CD4-positive, alpha-beta T cell treated with Interleukin-10 for 1 hour (primary cell): ENCODE measurements at regions not wholly inside any gene's neighbourhood (a gene's known extent, or its start where the extent isn't known, plus 50 kb on each side); places are given as distances from the start of the nearest gene placed in this dataset.

ENCODE experiments used
- DNase-seq: peaks from one replicate; pipeline ENCODE4 v3.0.0-alpha.2; 2020

GRCh38 chr5:96595300-96596090 is 66.7 kb upstream of the CAST start:
- peak; percentile 42 for DNase-seq

DNA sequence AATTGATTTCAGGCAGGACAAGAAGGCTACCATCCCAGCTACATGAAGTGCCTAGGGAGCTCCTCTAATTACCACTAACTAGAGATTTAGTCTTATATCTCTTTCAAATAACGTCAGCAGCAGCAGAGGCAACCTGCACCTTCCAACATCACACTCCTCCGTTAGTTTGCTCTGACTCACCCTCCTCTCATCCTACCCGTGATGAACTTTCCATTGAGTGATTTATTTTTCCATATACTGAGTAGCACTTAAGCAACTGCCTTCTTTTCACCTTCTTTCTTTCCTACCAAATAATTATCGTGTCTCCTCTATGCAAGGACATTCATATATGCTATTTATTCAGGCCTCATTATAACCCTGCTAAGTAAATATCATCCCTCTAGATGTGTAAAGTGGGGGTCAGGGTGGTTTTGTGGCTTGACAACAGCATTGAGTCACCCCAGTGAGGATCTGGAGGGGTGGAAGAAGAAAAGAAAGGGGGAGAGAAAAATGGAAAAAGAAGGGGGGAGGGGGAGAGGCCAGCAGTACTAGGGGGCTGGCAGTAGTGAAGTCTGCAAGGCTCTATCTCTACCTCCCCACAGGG is 64.6 kb upstream of the CAST start:
- no peak for DNase-seq

- DNase-seq: no peak
Measured at GRCh38 chr5:96601200-96601599, 61.0 kb upstream of the CAST start.

GRCh38 chr5:96601715-96602244 is 60.4 kb upstream of the CAST start:
- peak; percentile 78 for DNase-seq

GRCh38 chr5:96602776-96603175 is 59.4 kb upstream of the CAST start:
- DNase-seq: no peak

- DNase-seq: no peak
Measured at GRCh38 chr5:96605144-96605837, 56.9 kb upstream of the CAST start.

DNA sequence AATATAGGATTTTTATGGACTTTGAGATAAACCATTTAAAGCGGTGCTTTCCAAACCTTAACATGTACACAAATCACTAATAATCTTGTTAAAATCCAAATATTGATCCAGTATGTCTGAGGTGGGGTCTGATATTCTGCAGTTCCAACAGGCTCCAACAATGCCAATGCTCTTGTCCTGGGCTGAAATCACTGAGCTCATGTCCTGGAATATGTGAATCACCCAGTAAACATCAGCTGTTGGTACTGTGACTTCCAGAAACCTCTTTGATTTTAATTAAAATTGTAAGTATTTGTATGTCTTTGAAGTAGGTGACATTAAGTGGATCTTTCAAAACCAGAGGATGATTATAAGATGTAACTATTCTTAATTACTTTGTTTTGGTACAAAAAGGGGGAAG is 52.8 kb upstream of the CAST start:
- DNase-seq: no peak

DNA sequence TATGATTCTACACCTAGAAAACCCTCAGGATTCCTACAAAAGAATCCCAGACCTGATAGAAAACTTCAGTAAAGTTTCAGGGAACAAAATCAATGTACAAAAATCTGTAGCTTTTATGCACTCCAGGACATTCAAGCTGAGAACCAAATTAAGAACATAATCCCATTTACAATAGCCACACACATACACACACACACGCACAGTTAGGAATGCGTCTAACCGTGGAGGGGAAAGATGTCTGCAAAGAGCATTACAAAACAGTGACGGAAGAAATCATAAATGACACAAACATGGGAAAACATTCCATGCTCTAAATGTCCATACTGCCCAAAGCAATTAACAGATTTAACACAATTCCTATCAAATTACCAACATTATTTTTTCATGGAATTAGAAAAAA is 51.4 kb upstream of the CAST start:
- no peak for DNase-seq

DNA sequence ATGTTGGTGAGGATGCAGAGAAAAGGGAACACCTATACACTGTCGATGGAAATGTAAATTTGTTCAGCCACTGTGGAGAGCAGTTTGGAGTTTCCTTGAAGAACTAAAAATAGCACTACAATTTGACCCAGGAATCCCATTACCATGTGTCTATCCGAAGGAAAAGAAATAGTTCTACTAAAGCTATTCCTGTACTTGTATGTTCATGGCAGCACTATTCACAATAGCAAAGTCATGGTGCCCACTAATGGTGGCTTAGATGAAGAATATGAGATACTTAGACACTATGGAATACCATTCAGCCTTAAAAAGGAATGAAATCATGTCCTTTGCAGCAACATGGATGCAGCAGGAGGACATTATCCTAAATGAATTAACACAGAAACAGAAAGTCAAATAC is 50.2 kb upstream of the CAST start:
- no peak for DNase-seq
